ENCODE measurements at regions not wholly inside any gene's neighbourhood (a gene's known extent, or its start where the extent isn't known, plus 50 kb on each side); places are given as distances from the start of the nearest gene placed in this dataset.

- no peak for TF ChIP-seq ATF2 (IDR thresholded peaks at IDR 0.05; ENCODE audit: low read length)
- no peak for TF ChIP-seq CTBP2 (IDR thresholded peaks at IDR 0.05; ENCODE audit: borderline replicate concordance, insufficient read depth, insufficient read length, low read length)
- TF ChIP-seq JUN (IDR thresholded peaks at IDR 0.05; ENCODE audit: low read depth, low read length): no peak
Observed at GRCh38 chr13:95438297-95438696, 114.2 kb upstream of the CLDN10 start (continued).

Measured in H1 (cell line).